ENCODE measurements at regions not wholly inside any gene's neighbourhood (a gene's known extent, or its start where the extent isn't known, plus 50 kb on each side); places are given as distances from the start of the nearest gene placed in this dataset.

DNA sequence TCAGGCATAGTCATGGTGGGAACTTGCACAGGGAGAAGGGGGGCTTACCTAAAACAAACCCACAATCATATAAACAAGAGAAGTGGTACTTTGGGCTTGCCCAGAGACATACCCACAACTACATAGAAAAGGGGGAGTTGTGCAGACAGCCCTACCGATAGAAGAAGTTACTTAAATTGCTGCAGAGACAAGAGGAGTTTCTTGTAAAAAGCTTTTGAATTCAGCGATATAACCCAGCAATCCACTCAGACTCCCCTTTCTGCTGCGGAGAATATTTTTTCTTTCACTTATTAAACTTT is 164.0 kb upstream of the ETV3 start:
- POLR2A ChIA-PET (ENCODE audit: unreplicated experiment), result no interaction called here
- BruUV-seq (replicated peaks), result no TSS peak
- intact Hi-C loops (cut with micrococcal nuclease), result no loop called here

More for the DNA sequence above, 164.0 kb upstream of the ETV3 start:
- no CpG with 5 or more reads among the region's 3 CpGs for WGBS, 2 experiments (ENCODE audit: extremely low coverage in 2 of 2, insufficient read length in 1 of 2)
- DNase-seq (no peak), ATAC-seq (ENCODE audit: low read depth) (no peak)
- Histone ChIP-seq H2BK120ac (ENCODE audit: low read depth, low read length) (no peak overlapping the region), H3K9me1 (ENCODE audit: insufficient read depth, low read length) (no peaks in the 10 kb centered on the region), H3K18ac (ENCODE audit: low read depth, low read length) (no peak overlapping the region), H3K79me1 (ENCODE audit: low read depth in 1 of 2, low read length in 2 of 2) (no peaks in the 10 kb centered on the region), H3K14ac (replicated peaks; ENCODE audit: low read depth, low read length) (no peak overlapping the region), H4K8ac (ENCODE audit: low read depth in 2 of 2, low read length in 2 of 2) (no peak overlapping the region), H3K9me3 (ENCODE audit: control insufficient read depth, insufficient read depth, low read length) (no peaks in the 10 kb centered on the region), H3K4ac (ENCODE audit: low read depth, low read length) (no peak overlapping the region), H2BK5ac (ENCODE audit: low read depth, low read length, poor library complexity, severe bottlenecking) (no peak overlapping the region), H4K5ac (ENCODE audit: low read depth, low read length) (no peak overlapping the region), H3K36me3 (ENCODE audit: control insufficient read depth, insufficient read depth, low read length) (no peaks in the 10 kb centered on the region), H3K4me1 (ENCODE audit: control insufficient read depth, insufficient read depth, low read length) (no peaks in the 10 kb centered on the region), H4K20me1 (ENCODE audit: insufficient read depth, low read length) (no peaks in the 10 kb centered on the region), H4K91ac (ENCODE audit: insufficient read depth, low read depth, low read length) (no peak overlapping the region), H2AK9ac (replicated peaks; ENCODE audit: low read depth, low read length, poor library complexity) (no peak overlapping the region), H2BK15ac (ENCODE audit: low read depth, low read length) (no peak overlapping the region), H3K4me3 (ENCODE audit: insufficient read depth, low read depth, low read length) (no peak overlapping the region), H2AFZ (replicated peaks; ENCODE audit: low read length, poor library complexity) (no peak overlapping the region), H2AK5ac (ENCODE audit: low read depth, low read length) (no peak overlapping the region), H3K27ac (ENCODE audit: insufficient read depth, low read length) (no peak overlapping the region), H3K56ac (ENCODE audit: extremely low read depth, insufficient read depth, low read length) (no peak overlapping the region), H3K9ac (ENCODE audit: low read depth, low read length) (no peak overlapping the region), H2BK20ac (ENCODE audit: low read depth, low read length) (no peak overlapping the region), H3K4me2 (ENCODE audit: low read depth, low read length) (no peak overlapping the region), H3K27me3 (ENCODE audit: control insufficient read depth, insufficient read depth, low read length) (no peaks in the 10 kb centered on the region), H3K23ac (ENCODE audit: low read depth, low read length) (no peak overlapping the region)
- in situ Hi-C loops (cut with MboI; ENCODE audit: low sequenced_read_pairs) (no loop called here), dilution Hi-C loops (cut with HindIII; ENCODE audit: low sequenced_read_pairs, unreplicated experiment) (no loop called here)
- TF ChIP-seq RFX5 (IDR thresholded peaks at IDR 0.05; ENCODE audit: low read depth, low read length), result no peak
- TF ChIP-seq CHD1 (IDR thresholded peaks at IDR 0.05; ENCODE audit: low read depth, low read length), result no peak
- CTCF ChIA-PET, result no interaction called here
